ENCODE measurements at regions not wholly inside any gene's neighbourhood (a gene's known extent, or its start where the extent isn't known, plus 50 kb on each side); places are given as distances from the start of the nearest gene placed in this dataset.
"Not testable (repeated sequence)": the region's sequence is repeated elsewhere in the genome, so short reads cannot be mapped to it uniquely, and the experiment has no call there.

- no peak for DNase-seq
These were observed 331.9 kb upstream of the POGK start for GRCh38 chr1:166507347-166507746.

GRCh38 chr1:166511761-166512160 lies 327.5 kb upstream of the POGK start:
- DNase-seq: no peak

GRCh38 chr1:166514067-166514466 lies 325.2 kb upstream of the POGK start:
- no peak for DNase-seq

- DNase-seq: no peak
These were observed 311.5 kb upstream of the POGK start for GRCh38 chr1:166527752-166528151.

GRCh38 chr1:166538646-166539045 lies 300.6 kb upstream of the POGK start:
- no peak for DNase-seq

- DNase-seq: no peak
These were observed 295.2 kb upstream of the POGK start for GRCh38 chr1:166544036-166544435.

- no peak for DNase-seq
These were observed 294.7 kb upstream of the POGK start for GRCh38 chr1:166544561-166544960.

- no peak for DNase-seq
These were observed 286.6 kb upstream of the POGK start for GRCh38 chr1:166552706-166553105.

GRCh38 chr1:166570954-166571353 lies 268.3 kb upstream of the POGK start:
- DNase-seq: no peak

- no peak for DNase-seq
These were observed 266.1 kb upstream of the POGK start for GRCh38 chr1:166573199-166573598.

- DNase-seq: no peak
These were observed 259.4 kb upstream of the POGK start for GRCh38 chr1:166579557-166580501.

GRCh38 chr1:166588741-166589140 lies 250.5 kb upstream of the POGK start:
- DNase-seq: no peak

GRCh38 chr1:166590161-166590560 lies 249.1 kb upstream of the POGK start:
- DNase-seq: no peak

GRCh38 chr1:166594646-166595045 lies 244.6 kb upstream of the POGK start:
- DNase-seq: no peak

GRCh38 chr1:166597516-166597915 lies 241.8 kb upstream of the POGK start:
- no peak for DNase-seq

- DNase-seq: no peak
These were observed 238.7 kb upstream of the POGK start for GRCh38 chr1:166600574-166600973.

GRCh38 chr1:166601650-166602278 lies 237.5 kb upstream of the POGK start:
- DNase-seq: no peak

- not testable (repeated sequence) for DNase-seq
These were observed 236.5 kb upstream of the POGK start for GRCh38 chr1:166602801-166603200.

- no peak for DNase-seq
These were observed 236.0 kb upstream of the POGK start for GRCh38 chr1:166603296-166603695.

GRCh38 chr1:166605137-166605536 lies 234.1 kb upstream of the POGK start:
- no peak for DNase-seq

GRCh38 chr1:166612886-166613285 lies 226.4 kb upstream of the POGK start:
- no peak for DNase-seq

- no peak for DNase-seq
These were observed 223.1 kb upstream of the POGK start for GRCh38 chr1:166616206-166616605.

GRCh38 chr1:166626711-166627110 lies 212.6 kb upstream of the POGK start:
- no peak for DNase-seq

- DNase-seq: no peak
These were observed 211.7 kb upstream of the POGK start for GRCh38 chr1:166627558-166627957.

All from NCI-H2029 treated with DMSO at 0.1 percent for 48 hours (cell line).